ENCODE measurements at regions not wholly inside any gene's neighbourhood (a gene's known extent, or its start where the extent isn't known, plus 50 kb on each side); places are given as distances from the start of the nearest gene placed in this dataset.

DNA sequence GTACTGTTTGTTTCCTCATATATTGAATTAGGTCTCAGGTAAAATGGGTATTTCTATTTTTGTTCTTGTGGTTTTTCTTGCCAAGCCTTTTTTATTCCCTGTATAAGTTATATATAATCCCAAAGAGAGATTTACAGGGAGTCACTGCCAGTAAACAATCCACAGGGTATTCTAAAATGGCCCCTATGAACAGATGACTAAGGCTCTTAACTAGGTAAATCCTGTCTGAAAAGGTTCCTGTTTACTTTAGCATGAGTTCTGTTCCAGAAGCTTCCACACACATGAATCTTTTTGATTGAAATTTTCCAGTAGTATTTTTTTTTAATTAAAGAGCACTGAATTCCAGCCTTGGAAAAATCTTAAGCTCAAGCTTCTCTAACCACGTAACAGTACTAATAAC lies 552.8 kb upstream of the CCDC179 start:
- no peak for TF ChIP-seq EZH2phosphoT487 (IDR thresholded peaks at IDR 0.05)
- TF ChIP-seq, protein P1, sequence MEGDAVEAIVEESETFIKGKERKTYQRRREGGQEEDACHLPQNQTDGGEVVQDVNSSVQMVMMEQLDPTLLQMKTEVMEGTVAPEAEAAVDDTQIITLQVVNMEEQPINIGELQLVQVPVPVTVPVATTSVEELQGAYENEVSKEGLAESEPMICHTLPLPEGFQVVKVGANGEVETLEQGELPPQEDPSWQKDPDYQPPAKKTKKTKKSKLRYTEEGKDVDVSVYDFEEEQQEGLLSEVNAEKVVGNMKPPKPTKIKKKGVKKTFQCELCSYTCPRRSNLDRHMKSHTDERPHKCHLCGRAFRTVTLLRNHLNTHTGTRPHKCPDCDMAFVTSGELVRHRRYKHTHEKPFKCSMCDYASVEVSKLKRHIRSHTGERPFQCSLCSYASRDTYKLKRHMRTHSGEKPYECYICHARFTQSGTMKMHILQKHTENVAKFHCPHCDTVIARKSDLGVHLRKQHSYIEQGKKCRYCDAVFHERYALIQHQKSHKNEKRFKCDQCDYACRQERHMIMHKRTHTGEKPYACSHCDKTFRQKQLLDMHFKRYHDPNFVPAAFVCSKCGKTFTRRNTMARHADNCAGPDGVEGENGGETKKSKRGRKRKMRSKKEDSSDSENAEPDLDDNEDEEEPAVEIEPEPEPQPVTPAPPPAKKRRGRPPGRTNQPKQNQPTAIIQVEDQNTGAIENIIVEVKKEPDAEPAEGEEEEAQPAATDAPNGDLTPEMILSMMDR (IDR thresholded peaks at IDR 0.05) = no peak

Measured in neural progenitor cell (in vitro differentiated cells).